ENCODE measurements at regions not wholly inside any gene's neighbourhood (a gene's known extent, or its start where the extent isn't known, plus 50 kb on each side); places are given as distances from the start of the nearest gene placed in this dataset.

- no peak for TF ChIP-seq EP300 (IDR thresholded peaks at IDR 0.05; ENCODE audit: borderline replicate concordance in 1 of 2, control insufficient read depth in 1 of 2, low read depth in 2 of 2, low read length in 2 of 2)
- TF ChIP-seq ATF3 (IDR thresholded peaks at IDR 0.05; ENCODE audit: borderline replicate concordance, extremely low read depth, low read depth, low read length): no peak
- no peak for TF ChIP-seq SMARCA5 (IDR thresholded peaks at IDR 0.05)
- TF ChIP-seq POLR2A (IDR thresholded peaks at IDR 0.05; ENCODE audit: low read depth, low read length): no peak
- TF ChIP-seq EGR1 (IDR thresholded peaks at IDR 0.05; ENCODE audit: borderline replicate concordance in 1 of 2, low read depth in 2 of 2, low read length in 2 of 2): no peak
- no peak for TF ChIP-seq CTCF (IDR thresholded peaks at IDR 0.05 in 2 of 3, conservative IDR thresholded peaks at IDR 0.05 in 1 of 3; ENCODE audit: control insufficient read depth in 2 of 3, extremely low read depth in 1 of 3, insufficient read depth in 1 of 3, low read depth in 3 of 3, low read length in 3 of 3)
- no peak for TF ChIP-seq ZBTB40 (IDR thresholded peaks at IDR 0.05; ENCODE audit: borderline replicate concordance)
- TF ChIP-seq YY1 (IDR thresholded peaks at IDR 0.05; ENCODE audit: low read depth, low read length): no peak
- TF ChIP-seq IRF4 (IDR thresholded peaks at IDR 0.05; ENCODE audit: low read depth, low read length): no peak
- TF ChIP-seq EZH2 (IDR thresholded peaks at IDR 0.05; ENCODE audit: borderline replicate concordance, control insufficient read depth, low read depth, low read length): no peak
- TF ChIP-seq SIX5 (IDR thresholded peaks at IDR 0.05; ENCODE audit: low read depth, low read length, severe bottlenecking): no peak
These were observed 215.2 kb upstream of the MPPED2 start for GRCh38 chr11:30801357-30801756.

Data from GM12878 (cell line).